Activated CD4-positive, alpha-beta T cell treated with anti-CD3 and anti-CD28 coated beads, Interleukin-2, amount 50 U/mL, for 24 hours (primary cell): ENCODE measurements at regions not wholly inside any gene's neighbourhood (a gene's known extent, or its start where the extent isn't known, plus 50 kb on each side); places are given as distances from the start of the nearest gene placed in this dataset.

Experiments
- DNase-seq, 2 donors: peaks; one replicate each; pipeline ENCODE4 v3.0.0-alpha.2; 2020; ENCODE audit warnings: low read depth in 1 of 2, low spot score in 1 of 2

GRCh38 chr9:18371621-18372020, 102.3 kb upstream of the ADAMTSL1 start:
- DNase-seq, result no peak

GRCh38 chr9:18379073-18379811, 94.7 kb upstream of the ADAMTSL1 start:
- DNase-seq, result no peak

GRCh38 chr9:18382243-18382642, 91.7 kb upstream of the ADAMTSL1 start:
- DNase-seq, result no peak

- no peak for DNase-seq
Measured at GRCh38 chr9:18384066-18384465, 89.9 kb upstream of the ADAMTSL1 start.

GRCh38 chr9:18385696-18386490, 88.1 kb upstream of the ADAMTSL1 start:
- no peak for DNase-seq

GRCh38 chr9:18390393-18390792, 83.6 kb upstream of the ADAMTSL1 start:
- no peak for DNase-seq

- DNase-seq, result no peak
Measured at GRCh38 chr9:18393340-18394130, 80.4 kb upstream of the ADAMTSL1 start.

- no peak for DNase-seq
Measured at GRCh38 chr9:18394847-18395351, 79.1 kb upstream of the ADAMTSL1 start.

- DNase-seq, result no peak
Measured at GRCh38 chr9:18396102-18396728, 77.7 kb upstream of the ADAMTSL1 start.

GRCh38 chr9:18397076-18397475, 76.9 kb upstream of the ADAMTSL1 start:
- DNase-seq, result no peak

GRCh38 chr9:18398038-18398437, 75.9 kb upstream of the ADAMTSL1 start:
- no peak for DNase-seq

- DNase-seq, result no peak
Measured at GRCh38 chr9:18404434-18405029, 69.4 kb upstream of the ADAMTSL1 start.

- no peak for DNase-seq
Measured at GRCh38 chr9:18405240-18405639, 68.7 kb upstream of the ADAMTSL1 start.

- DNase-seq, result no peak
Measured at GRCh38 chr9:18410983-18411382, 63.0 kb upstream of the ADAMTSL1 start.

GRCh38 chr9:18421391-18421790, 52.6 kb upstream of the ADAMTSL1 start:
- DNase-seq, result no peak

GRCh38 chr9:18422296-18423036, 51.5 kb upstream of the ADAMTSL1 start:
- DNase-seq, result no peak

GRCh38 chr9:18423791-18424531, 50.0 kb upstream of the ADAMTSL1 start:
- no peak for DNase-seq
